Keratinocyte (primary cell): ENCODE measurements at regions not wholly inside any gene's neighbourhood (a gene's known extent, or its start where the extent isn't known, plus 50 kb on each side); places are given as distances from the start of the nearest gene placed in this dataset.

Experiments used
- CTCF ChIP-seq, 3 experiments: IDR thresholded peaks in 1 of 3; conservative IDR thresholded peaks in 1 of 3; optimal IDR thresholded peaks in 1 of 3; 2 replicates in 2 of 3; 3 replicates in 1 of 3; pipeline versions ENCODE3 to v1.5.1; 2011; ENCODE audit warnings: low read length in 3 of 3, mild to moderate bottlenecking in 3 of 3, moderate library complexity in 2 of 3, control low read depth in 1 of 3, inconsistent platforms in 1 of 3; ENCODE audit not compliant: insufficient read depth in 2 of 3; ENCODE audit errors: extremely low read depth in 1 of 3
- EZH2 ChIP-seq: IDR thresholded peaks from one replicate; pipeline ENCODE4 v1.6.1; 2012; ENCODE audit warnings: inconsistent platforms, mild to moderate bottlenecking, low read length, moderate library complexity

GRCh38 chr9:26561928-26562327, 330.7 kb downstream of the CAAP1 start:
- TF ChIP-seq CTCF (optimal IDR thresholded peaks at IDR 0.05 in 1 of 3, IDR thresholded peaks at IDR 0.05 in 1 of 3, conservative IDR thresholded peaks at IDR 0.05 in 1 of 3; ENCODE audit: extremely low read depth in 1 of 3, insufficient read depth in 2 of 3, low read length in 3 of 3) (no peak), EZH2 (no peak)
